ENCODE measurements at regions not wholly inside any gene's neighbourhood (a gene's known extent, or its start where the extent isn't known, plus 50 kb on each side); places are given as distances from the start of the nearest gene placed in this dataset.

- Histone ChIP-seq H3K36me3 (ENCODE audit: insufficient read depth, low read length) (no peaks in the 10 kb centered on the region), H3K9me3 (ENCODE audit: low read length) (no peaks in the 10 kb centered on the region), H3K27me3 (ENCODE audit: insufficient read depth, low read length) (no peaks in the 10 kb centered on the region), H2AFZ (ENCODE audit: low read length) (no peak overlapping the region), H3K4me1 (ENCODE audit: insufficient read depth, low read length, severe bottlenecking) (no peaks in the 10 kb centered on the region), H3K79me2 (ENCODE audit: insufficient read depth, low read length) (no peaks in the 10 kb centered on the region), H3K9ac (ENCODE audit: low read length) (no peak overlapping the region), H4K20me1 (ENCODE audit: insufficient read depth, low read length) (no peaks in the 10 kb centered on the region), H3K27ac (ENCODE audit: low read depth, low read length, poor library complexity, severe bottlenecking) (no peak overlapping the region), H3K9me2 (ENCODE audit: low read depth, low read length) (no peaks in the 10 kb centered on the region), H3K4me2 (ENCODE audit: low read length) (no peak overlapping the region), H3K4me3 (ENCODE audit: low read depth, low read length, poor library complexity, severe bottlenecking) (no peak overlapping the region), H3F3A (ENCODE audit: insufficient read depth, low read length) (no peaks in the 10 kb centered on the region)
- no peak for TF ChIP-seq CTCF (IDR thresholded peaks at IDR 0.05; ENCODE audit: low read length)
- no peak for TF ChIP-seq EZH2 (IDR thresholded peaks at IDR 0.05; ENCODE audit: borderline replicate concordance, low read length)
Measured at GRCh38 chr9:7659766-7660165, 139.8 kb downstream of the DMAC1 start.

- Histone ChIP-seq H3K9ac (ENCODE audit: low read length) (no peak overlapping the region), H2AFZ (ENCODE audit: low read length) (no peak overlapping the region), H3K27ac (ENCODE audit: low read depth, low read length, poor library complexity, severe bottlenecking) (no peak overlapping the region), H3F3A (ENCODE audit: insufficient read depth, low read length) (no peaks in the 10 kb centered on the region), H4K20me1 (ENCODE audit: insufficient read depth, low read length) (no peaks in the 10 kb centered on the region), H3K36me3 (ENCODE audit: insufficient read depth, low read length) (no peaks in the 10 kb centered on the region), H3K4me3 (ENCODE audit: low read depth, low read length, poor library complexity, severe bottlenecking) (no peak overlapping the region), H3K79me2 (ENCODE audit: insufficient read depth, low read length) (no peaks in the 10 kb centered on the region), H3K9me3 (ENCODE audit: low read length) (no peaks in the 10 kb centered on the region), H3K4me2 (ENCODE audit: low read length) (no peak overlapping the region), H3K9me2 (ENCODE audit: low read depth, low read length) (no peaks in the 10 kb centered on the region), H3K4me1 (ENCODE audit: insufficient read depth, low read length, severe bottlenecking) (no peaks in the 10 kb centered on the region), H3K27me3 (ENCODE audit: insufficient read depth, low read length) (no peaks in the 10 kb centered on the region)
- no peak for TF ChIP-seq CTCF (IDR thresholded peaks at IDR 0.05; ENCODE audit: low read length)
- no peak for TF ChIP-seq EZH2 (IDR thresholded peaks at IDR 0.05; ENCODE audit: borderline replicate concordance, low read length)
Measured at GRCh38 chr9:7656636-7657035, 142.9 kb downstream of the DMAC1 start.

GRCh38 chr9:7653262-7653661 is 146.3 kb downstream of the DMAC1 start:
- TF ChIP-seq EZH2 (IDR thresholded peaks at IDR 0.05; ENCODE audit: borderline replicate concordance, low read length): no peak
- no peak for TF ChIP-seq CTCF (IDR thresholded peaks at IDR 0.05; ENCODE audit: low read length)
- no peak overlapping the region for H2AFZ ChIP-seq (ENCODE audit: low read length)
- H3K9ac ChIP-seq (ENCODE audit: low read length): no peak overlapping the region
- no peak overlapping the region for H3K4me2 ChIP-seq (ENCODE audit: low read length)
- H3K9me3 ChIP-seq (ENCODE audit: low read length): no peaks in the 10 kb centered on the region
- H3K79me2 ChIP-seq (ENCODE audit: insufficient read depth, low read length): no peaks in the 10 kb centered on the region
- no peaks in the 10 kb centered on the region for H3F3A ChIP-seq (ENCODE audit: insufficient read depth, low read length)
- H3K4me3 ChIP-seq (ENCODE audit: low read depth, low read length, poor library complexity, severe bottlenecking): no peak overlapping the region
- H3K27me3 ChIP-seq (ENCODE audit: insufficient read depth, low read length): no peaks in the 10 kb centered on the region
- no peaks in the 10 kb centered on the region for H3K4me1 ChIP-seq (ENCODE audit: insufficient read depth, low read length, severe bottlenecking)
- no peaks in the 10 kb centered on the region for H3K36me3 ChIP-seq (ENCODE audit: insufficient read depth, low read length)
- no peaks in the 10 kb centered on the region for H3K9me2 ChIP-seq (ENCODE audit: low read depth, low read length)
- no peaks in the 10 kb centered on the region for H4K20me1 ChIP-seq (ENCODE audit: insufficient read depth, low read length)
- no peak overlapping the region for H3K27ac ChIP-seq (ENCODE audit: low read depth, low read length, poor library complexity, severe bottlenecking)
